ENCODE measurements at regions not wholly inside any gene's neighbourhood (a gene's known extent, or its start where the extent isn't known, plus 50 kb on each side); places are given as distances from the start of the nearest gene placed in this dataset.

GRCh38 chr10:57921140-57921539 lies 346.6 kb downstream of the IPMK start:
- TF ChIP-seq CTCF (IDR thresholded peaks at IDR 0.05; ENCODE audit: unreplicated experiment) = no peak
- H3K36me3 Mint-ChIP-seq (ENCODE audit: low read depth, unreplicated experiment) = no peaks in the 10 kb centered on the region
- H3K27me3 Mint-ChIP-seq (ENCODE audit: unreplicated experiment) = no peaks in the 10 kb centered on the region
- no peak for DNase-seq (ENCODE audit: low spot score)
- H3K9me3 Mint-ChIP-seq (ENCODE audit: unreplicated experiment) = no peaks in the 10 kb centered on the region
- H3K27ac Mint-ChIP-seq (ENCODE audit: unreplicated experiment) = no peak overlapping the region
- no peak overlapping the region for H3K4me3 Mint-ChIP-seq (ENCODE audit: unreplicated experiment)
- no peaks in the 10 kb centered on the region for H3K4me1 Mint-ChIP-seq (ENCODE audit: unreplicated experiment)

- H3K4me1 Mint-ChIP-seq (ENCODE audit: unreplicated experiment) = no peaks in the 10 kb centered on the region
- no peaks in the 10 kb centered on the region for H3K27me3 Mint-ChIP-seq (ENCODE audit: unreplicated experiment)
- no peaks in the 10 kb centered on the region for H3K9me3 Mint-ChIP-seq (ENCODE audit: unreplicated experiment)
- no peak overlapping the region for H3K27ac Mint-ChIP-seq (ENCODE audit: unreplicated experiment)
- H3K4me3 Mint-ChIP-seq (ENCODE audit: unreplicated experiment) = no peak overlapping the region
- H3K36me3 Mint-ChIP-seq (ENCODE audit: low read depth, unreplicated experiment) = no peaks in the 10 kb centered on the region
- TF ChIP-seq CTCF (IDR thresholded peaks at IDR 0.05; ENCODE audit: unreplicated experiment) = no peak
- no peak for DNase-seq (ENCODE audit: low spot score)
These were observed 347.8 kb downstream of the IPMK start for GRCh38 chr10:57919864-57920263.

- TF ChIP-seq CTCF (IDR thresholded peaks at IDR 0.05; ENCODE audit: unreplicated experiment) = no peak
- Mint-ChIP-seq H3K4me3 (ENCODE audit: unreplicated experiment) (no peak overlapping the region), H3K27me3 (ENCODE audit: unreplicated experiment) (no peaks in the 10 kb centered on the region), H3K36me3 (ENCODE audit: low read depth, unreplicated experiment) (no peaks in the 10 kb centered on the region), H3K4me1 (ENCODE audit: unreplicated experiment) (no peaks in the 10 kb centered on the region), H3K9me3 (ENCODE audit: unreplicated experiment) (no peaks in the 10 kb centered on the region), H3K27ac (ENCODE audit: unreplicated experiment) (no peak overlapping the region)
- DNase-seq (ENCODE audit: low spot score) = no peak
These were observed 350.7 kb downstream of the IPMK start for GRCh38 chr10:57917019-57917418.

GRCh38 chr10:57905861-57906260 lies 361.8 kb downstream of the IPMK start:
- no peak overlapping the region for H3K4me3 Mint-ChIP-seq (ENCODE audit: unreplicated experiment)
- H3K9me3 Mint-ChIP-seq (ENCODE audit: unreplicated experiment) = no peaks in the 10 kb centered on the region
- H3K27me3 Mint-ChIP-seq (ENCODE audit: unreplicated experiment) = no peaks in the 10 kb centered on the region
- TF ChIP-seq CTCF (IDR thresholded peaks at IDR 0.05; ENCODE audit: unreplicated experiment) = no peak
- no peaks in the 10 kb centered on the region for H3K4me1 Mint-ChIP-seq (ENCODE audit: unreplicated experiment)
- no peaks in the 10 kb centered on the region for H3K36me3 Mint-ChIP-seq (ENCODE audit: low read depth, unreplicated experiment)
- no peak overlapping the region for H3K27ac Mint-ChIP-seq (ENCODE audit: unreplicated experiment)
- DNase-seq (ENCODE audit: low spot score) = no peak

GRCh38 chr10:57905010-57905409 lies 362.7 kb downstream of the IPMK start:
- Mint-ChIP-seq H3K9me3 (ENCODE audit: unreplicated experiment) (no peaks in the 10 kb centered on the region), H3K4me3 (ENCODE audit: unreplicated experiment) (no peak overlapping the region), H3K27ac (ENCODE audit: unreplicated experiment) (no peak overlapping the region), H3K27me3 (ENCODE audit: unreplicated experiment) (no peaks in the 10 kb centered on the region), H3K36me3 (ENCODE audit: low read depth, unreplicated experiment) (no peaks in the 10 kb centered on the region), H3K4me1 (ENCODE audit: unreplicated experiment) (no peaks in the 10 kb centered on the region)
- TF ChIP-seq CTCF (IDR thresholded peaks at IDR 0.05; ENCODE audit: unreplicated experiment) = no peak
- no peak for DNase-seq (ENCODE audit: low spot score)

All from endothelial cell (in vitro differentiated cells).